ENCODE measurements at regions not wholly inside any gene's neighbourhood (a gene's known extent, or its start where the extent isn't known, plus 50 kb on each side); places are given as distances from the start of the nearest gene placed in this dataset.
"Not testable (repeated sequence)": the region's sequence is repeated elsewhere in the genome, so short reads cannot be mapped to it uniquely, and the experiment has no call there.

DNA sequence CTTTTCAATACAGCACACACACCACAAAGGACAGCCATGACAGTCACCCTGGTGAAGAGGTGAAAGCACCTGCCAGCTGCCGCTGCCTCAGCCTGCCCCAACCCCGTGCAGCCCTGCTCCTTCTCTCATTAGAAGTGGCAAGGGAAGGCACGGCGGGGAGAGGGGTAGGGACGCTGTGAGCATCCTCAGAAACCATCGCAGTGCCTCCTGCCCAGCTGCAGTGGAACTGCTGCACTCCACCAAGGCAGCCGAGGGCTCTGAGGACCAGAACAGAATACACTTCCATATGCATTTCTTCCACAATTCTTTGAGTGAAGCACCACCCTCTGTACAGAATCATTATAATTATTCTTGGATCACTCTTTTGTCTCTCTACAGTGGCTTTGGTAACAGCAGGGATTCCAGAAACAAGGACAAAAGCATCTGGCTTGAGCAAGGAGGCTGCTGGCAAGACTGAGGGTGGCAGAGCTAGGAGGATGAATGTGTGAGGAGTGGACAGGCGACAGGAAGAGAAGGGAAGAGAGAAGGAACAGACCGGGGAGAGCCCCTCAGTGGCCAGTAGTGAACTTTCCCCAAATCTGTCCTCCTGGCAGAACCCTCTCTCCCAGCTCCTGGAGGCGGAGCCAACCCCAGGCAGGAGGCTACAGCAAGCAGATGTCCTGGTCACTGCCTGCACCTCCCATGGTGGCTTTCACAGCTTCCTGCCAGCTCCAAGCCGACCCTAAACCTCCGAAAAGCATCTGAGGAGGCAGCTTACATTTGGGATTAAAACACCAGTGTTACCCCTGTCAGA, 73.2 kb downstream of the MTNR1A start:
- intact Hi-C loops (cut with DNase I) = no loop called here
- peak in 1 of 10 donors; percentile 7 for DNase-seq

DNA sequence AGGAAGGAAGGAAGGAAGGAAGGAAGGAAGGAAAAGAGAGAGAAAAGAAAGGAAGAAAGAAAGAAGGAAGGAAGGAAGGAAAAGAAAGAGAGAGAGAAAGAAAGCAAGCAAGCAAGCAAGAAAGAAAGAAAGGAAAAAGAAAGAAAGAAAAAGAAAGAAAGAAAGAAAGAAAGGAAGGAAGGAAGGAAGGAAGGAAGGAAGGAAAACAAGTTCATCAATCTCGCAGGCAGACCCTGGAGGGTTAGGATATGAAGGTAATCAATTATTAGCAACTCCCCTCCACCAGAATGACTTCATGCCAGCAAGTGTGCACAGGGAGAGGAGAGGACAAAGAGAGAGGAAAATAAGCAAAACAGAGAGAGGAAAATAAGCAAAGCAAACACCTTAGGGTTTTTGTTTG, 80.2 kb downstream of the MTNR1A start:
- no peak for DNase-seq
- intact Hi-C loops (cut with DNase I) = no loop called here

- intact Hi-C loops (cut with DNase I) = loop anchor here (5.0 kb wide), 1 partner anchor 113 kb away; no protein-coding TSS in a partner anchor
- DNase-seq = no peak
These were observed 81.4 kb downstream of the MTNR1A start for GRCh38 chr4:186473933-186474332.

DNA sequence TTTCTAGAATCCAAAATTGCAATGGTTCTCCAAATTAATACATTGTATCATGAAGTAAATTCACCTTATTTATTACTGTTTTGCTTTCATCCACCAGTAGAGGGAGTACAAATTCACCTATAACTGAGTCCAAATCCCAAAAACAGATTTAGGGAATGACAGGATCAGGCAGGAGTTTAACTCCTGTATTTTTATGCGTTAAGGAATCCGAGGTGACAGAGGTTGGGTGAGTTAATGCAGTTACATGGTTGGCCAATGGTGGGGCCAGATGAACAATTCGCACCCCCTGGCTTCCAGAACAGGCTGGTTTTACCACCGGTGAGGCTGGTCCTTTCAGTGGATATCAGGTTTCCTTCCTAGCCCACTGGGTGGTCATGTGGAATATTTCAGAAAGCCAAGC, 82.4 kb downstream of the MTNR1A start:
- intact Hi-C loops (cut with DNase I) = loop anchor here (5.0 kb wide), 1 partner anchor 114 kb away; no protein-coding TSS in a partner anchor
- no peak for DNase-seq

DNA sequence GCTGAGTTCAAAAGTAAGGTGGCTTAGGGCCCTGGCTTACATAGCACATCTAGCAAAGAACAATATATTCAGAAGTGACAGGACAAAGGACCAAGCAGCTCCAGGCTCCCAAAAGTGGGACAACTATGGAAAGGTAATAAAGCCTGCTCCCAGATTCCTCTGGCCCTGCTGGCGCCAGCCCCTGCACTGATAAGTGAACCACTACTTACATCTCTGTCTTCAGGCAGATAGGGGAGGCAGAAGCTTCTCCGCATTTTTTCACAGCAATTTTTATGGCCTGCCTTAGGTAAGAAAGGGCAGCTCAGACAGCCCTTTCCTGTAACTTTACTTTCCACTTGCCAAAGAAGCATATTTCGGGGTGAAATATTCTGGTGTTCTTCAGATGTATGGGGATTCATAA, 83.9 kb downstream of the MTNR1A start:
- intact Hi-C loops (cut with DNase I) = loop anchor here (5.0 kb wide), 1 partner anchor 116 kb away; no protein-coding TSS in a partner anchor
- DNase-seq = no peak

DNA sequence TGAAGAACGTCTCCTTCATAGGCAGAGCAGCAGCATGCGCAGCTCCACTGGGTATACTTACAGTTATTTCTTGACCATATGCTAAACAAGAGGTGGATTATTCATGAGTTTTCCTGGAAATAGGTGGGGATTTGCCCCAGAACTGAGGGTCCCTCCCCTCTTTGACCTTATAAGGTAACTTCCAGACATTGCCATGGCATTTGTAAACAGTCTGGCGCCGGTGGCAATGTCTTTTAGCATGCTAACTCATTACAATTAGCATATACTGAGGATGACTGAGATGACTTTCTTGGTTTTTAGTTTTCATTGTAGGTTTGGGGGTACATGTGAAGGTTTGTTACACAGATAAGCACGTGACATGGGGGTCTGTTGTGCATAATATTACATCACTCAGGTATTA, 97.3 kb downstream of the MTNR1A start:
- DNase-seq = no peak
- intact Hi-C loops (cut with DNase I) = no loop called here

GRCh38 chr4:186451982-186452381, 103.4 kb downstream of the MTNR1A start:
- intact Hi-C loops (cut with DNase I) = no loop called here
- DNase-seq = no peak

- no peak for DNase-seq
- intact Hi-C loops (cut with DNase I) = no loop called here
These were observed 105.4 kb downstream of the MTNR1A start for GRCh38 chr4:186449954-186450353.

- no peak for DNase-seq
- intact Hi-C loops (cut with DNase I) = no loop called here
These were observed 110.3 kb downstream of the MTNR1A start for GRCh38 chr4:186445040-186445439.

DNA sequence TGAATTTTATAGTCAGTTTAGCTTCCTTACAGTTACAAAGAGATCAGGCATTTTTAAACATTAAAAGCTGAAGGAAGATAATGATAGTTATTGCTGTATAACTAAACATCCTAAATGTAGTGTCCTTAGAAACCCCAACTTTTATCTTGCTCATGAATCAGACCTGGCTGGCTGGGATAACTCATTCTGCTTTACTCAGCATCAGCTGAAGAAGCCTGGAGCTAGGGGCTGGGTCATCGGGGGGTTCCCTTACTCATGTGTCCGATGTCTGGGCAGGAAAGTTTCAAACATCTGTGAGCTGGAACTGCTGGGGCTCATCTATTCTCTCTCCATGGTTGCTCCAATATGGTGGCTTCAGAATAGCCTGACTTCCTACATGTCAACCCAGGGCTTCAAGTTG, 113.9 kb downstream of the MTNR1A start:
- DNase-seq = no peak
- intact Hi-C loops (cut with DNase I) = no loop called here

DNA sequence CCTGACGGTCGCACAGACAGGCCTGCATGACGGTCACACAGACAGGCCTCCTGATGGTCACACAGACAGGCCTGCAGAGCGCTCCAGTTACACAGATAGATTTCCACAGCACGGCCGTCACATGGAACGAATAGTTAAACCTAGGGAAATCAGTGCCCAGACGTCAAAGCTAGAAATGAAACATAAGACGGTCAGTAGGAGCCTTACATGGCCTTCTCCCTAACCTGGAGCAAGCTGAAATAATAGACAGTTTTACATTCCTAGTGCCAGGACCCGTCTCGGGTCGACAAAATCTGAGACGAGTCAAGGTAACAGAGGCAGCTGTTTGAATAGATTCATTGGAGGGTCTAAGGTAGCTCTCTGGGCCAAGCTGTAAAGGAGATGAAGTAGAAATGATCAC, 126.9 kb downstream of the MTNR1A start:
- intact Hi-C loops (cut with DNase I) = no loop called here
- DNase-seq = no peak

GRCh38 chr4:186424745-186425144, 130.6 kb downstream of the MTNR1A start:
- intact Hi-C loops (cut with DNase I) = no loop called here
- no peak for DNase-seq

DNA sequence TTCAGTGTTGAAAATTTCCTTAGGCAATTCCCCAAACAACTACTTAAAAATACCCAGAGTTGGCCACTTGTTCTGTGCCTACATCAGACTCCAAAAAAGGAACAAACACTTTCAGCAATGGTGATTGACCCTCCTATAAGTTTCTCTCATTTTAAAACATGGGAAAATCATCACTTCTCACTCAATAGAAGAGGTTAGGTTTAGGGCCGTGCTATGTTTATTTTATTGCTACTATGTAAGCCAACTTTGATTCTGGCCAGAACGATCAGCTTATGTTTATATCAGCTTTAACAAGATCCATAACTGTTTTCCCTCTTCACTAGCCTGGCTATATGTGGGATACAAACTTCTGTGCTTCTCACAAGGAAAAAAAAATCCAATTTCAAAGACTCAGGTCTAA, 133.1 kb downstream of the MTNR1A start:
- DNase-seq = no peak
- intact Hi-C loops (cut with DNase I) = no loop called here

DNA sequence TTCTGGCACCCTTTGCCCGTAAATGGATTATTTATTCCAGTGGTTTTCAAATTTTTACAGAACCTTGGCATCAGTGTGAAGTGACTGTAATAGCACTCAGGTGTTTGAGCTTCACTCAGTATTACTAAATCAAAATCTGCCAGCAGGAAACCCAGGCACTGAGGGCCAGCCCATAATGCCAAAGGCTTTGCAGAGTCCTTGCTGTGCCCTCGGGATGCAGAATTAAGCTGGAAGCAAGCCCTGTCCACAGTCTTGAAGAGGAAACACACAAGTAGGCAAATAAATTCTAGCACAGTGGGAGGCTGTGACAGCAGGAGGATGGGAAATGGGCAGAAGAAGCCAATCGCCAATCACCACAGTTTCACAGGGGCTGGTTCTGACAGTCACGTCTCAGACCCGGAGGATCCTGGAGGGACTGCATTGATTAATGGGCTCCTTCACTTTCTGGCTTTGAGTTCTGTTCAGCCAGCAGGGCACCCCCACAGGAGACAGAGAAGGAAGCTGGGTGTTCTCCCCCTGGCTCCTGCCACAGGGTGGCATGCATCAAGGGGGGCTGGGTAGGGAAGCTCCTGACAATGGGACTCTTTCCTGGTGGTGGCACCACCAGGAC, 138.8 kb downstream of the MTNR1A start:
- DNase-seq = no peak
- intact Hi-C loops (cut with DNase I) = no loop called here

DNA sequence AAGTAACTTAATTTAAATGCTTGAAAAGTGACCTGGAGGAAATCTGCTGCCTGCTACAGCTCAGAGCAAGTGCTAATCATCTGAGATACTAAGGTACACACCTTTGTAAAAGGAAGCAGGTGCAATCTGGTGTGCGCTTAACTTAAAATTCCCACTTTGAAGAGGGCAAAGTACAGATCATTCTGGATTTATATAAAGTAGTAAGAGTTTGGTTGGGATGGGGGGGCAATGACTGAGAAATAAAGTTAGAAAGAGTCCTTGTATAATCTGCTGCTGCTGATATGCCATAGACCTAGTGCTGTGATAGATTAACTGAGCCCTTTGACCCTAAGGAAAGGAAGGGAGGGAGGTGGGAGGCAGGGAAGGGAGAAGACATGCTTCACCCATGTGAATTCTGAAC, 141.0 kb downstream of the MTNR1A start:
- no peak for DNase-seq
- intact Hi-C loops (cut with DNase I) = no loop called here

DNA sequence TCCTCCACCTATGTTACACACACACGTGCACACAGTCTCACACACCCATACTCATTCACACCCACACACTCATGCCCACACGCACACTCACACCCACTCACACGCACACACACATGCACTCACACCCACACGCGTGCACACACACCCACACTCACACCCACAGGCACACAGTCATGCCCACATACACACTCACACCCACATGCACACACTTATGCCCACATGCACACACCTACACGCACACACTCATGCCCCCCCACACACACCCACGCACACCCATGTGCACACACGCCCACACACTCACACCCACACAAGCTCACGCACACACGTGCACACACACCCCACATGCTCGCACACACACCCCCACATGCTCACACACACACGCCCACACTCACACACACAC, 140.0 kb downstream of the F11 start:
- DNase-seq = no peak

GRCh38 chr4:186404562-186405134, 138.7 kb downstream of the F11 start:
- DNase-seq = no peak
- intact Hi-C loops (cut with DNase I) = no loop called here

More for the DNA sequence above, 140.0 kb downstream of the F11 start:
- intact Hi-C loops (cut with DNase I) = no loop called here

DNA sequence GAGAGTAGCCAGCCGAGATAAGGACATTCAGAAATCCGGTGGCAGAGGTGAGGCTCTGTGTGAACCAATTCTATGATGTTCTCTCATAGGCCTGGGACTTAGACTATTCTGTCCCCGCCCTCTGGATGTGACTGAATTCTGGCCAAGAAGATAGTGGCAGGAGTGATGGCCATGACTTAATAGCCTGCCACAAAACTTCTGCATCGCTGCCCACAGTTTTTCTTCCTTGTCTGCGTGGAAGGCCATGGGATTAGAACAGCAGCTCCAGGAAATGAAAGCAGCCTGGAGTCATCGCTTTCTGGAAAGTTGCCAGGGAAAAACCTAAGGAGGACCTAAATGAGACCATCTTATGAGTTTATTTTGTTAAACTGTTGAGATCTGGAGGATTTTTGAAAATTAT, 134.7 kb downstream of the F11 start:
- DNase-seq = no peak
- intact Hi-C loops (cut with DNase I) = no loop called here

DNA sequence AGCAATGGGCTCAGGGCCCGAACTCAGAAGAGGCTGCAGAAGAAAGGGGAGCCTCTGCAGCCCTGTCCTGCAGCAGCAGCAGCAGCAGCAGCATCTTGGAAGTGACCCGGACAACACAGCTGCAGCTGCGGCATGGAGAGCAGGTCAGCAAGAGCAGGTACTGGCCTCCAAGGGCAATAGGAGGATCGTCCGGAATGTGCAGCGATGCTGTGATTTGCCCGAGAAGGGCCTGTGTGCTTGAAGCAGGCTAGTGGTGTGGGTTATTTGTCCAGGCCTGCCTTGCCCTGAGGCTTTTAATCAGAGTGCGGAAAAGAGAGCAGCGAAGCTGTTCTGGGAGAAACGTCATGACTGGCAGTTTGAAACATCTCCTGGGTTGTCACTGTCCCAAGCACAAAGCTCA, 126.0 kb downstream of the F11 start:
- intact Hi-C loops (cut with DNase I) = no loop called here

DNA sequence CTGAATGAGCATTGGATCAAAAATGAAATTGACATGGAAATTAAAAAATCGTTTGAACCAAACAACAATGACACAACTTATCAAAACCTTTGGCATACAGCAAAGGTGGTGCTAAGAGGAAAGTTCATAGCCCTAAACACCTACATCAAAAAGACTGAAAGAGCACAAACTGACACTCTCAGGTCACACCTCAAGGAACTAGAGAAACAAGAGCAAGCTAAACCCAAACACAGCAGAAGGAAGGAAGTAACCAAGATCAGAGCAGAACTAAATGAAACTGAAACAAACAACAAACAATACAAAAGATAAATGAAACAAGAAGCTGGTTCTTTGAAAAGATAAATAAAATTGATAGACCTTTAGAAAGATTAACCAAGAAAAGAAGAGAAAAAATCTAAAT, 118.3 kb downstream of the F11 start:
- DNase-seq; intact Hi-C loops (cut with DNase I): not testable (repeated sequence)

More for the DNA sequence above, 126.0 kb downstream of the F11 start:
- DNase-seq = no peak

DNA sequence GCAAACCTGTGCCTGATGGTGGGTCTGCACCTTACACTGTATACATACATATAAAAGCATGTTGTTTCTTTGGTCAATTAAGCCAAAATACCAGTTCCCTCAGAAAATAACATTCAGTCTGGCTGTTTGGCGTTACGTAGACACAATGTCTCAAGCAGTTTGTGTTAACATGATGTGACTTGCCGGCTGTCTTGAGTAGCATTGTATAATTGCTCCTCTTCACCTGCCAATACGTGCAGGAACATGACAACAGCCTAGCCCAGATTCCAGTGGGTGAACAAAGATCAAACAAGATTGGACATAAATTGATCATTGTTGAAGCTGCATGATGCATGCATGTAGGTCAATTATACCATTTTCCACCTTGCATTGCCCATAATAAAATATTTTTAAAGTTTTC, 102.3 kb downstream of the F11 start:
- intact Hi-C loops (cut with DNase I) = no loop called here
- no peak for DNase-seq

DNA sequence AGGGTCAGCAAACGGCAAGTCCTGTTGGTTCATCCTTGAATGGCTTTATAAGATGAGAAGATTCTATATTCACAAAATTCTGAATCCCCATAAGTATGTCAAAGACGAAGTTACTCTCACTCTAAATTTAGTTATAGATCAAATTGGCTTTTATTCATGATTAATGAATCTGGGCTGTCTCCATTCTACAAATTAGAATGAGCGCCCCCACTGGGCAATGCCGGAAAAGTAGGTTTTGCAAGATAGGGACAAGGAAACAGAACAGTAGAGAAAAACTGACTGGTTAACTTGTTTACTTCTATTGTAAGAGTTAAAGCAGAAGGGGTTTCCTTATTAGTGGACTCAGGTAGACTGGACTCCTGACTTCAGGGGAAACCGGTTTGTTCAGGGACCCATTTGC, 100.3 kb downstream of the F11 start:
- intact Hi-C loops (cut with DNase I) = no loop called here

More for the DNA sequence above, 100.3 kb downstream of the F11 start:
- no peak for DNase-seq

Data from posterior cingulate gyrus (tissue), 11 donors.